ENCODE measurements at regions not wholly inside any gene's neighbourhood (a gene's known extent, or its start where the extent isn't known, plus 50 kb on each side); places are given as distances from the start of the nearest gene placed in this dataset.
A peak's percentile ranks its signal among the peaks of the same experiment; 100 is the strongest.

- DNase-seq (ENCODE audit: low read depth in 3 of 3, low spot score in 2 of 3) = no peak
These were observed 760.3 kb upstream of the ARRDC4 start for GRCh38 chr15:97200161-97200560.

- DNase-seq (ENCODE audit: low read depth in 3 of 3, low spot score in 2 of 3) = no peak
These were observed 750.2 kb upstream of the ARRDC4 start for GRCh38 chr15:97210277-97210676.

GRCh38 chr15:97215629-97216028 is 744.9 kb upstream of the ARRDC4 start:
- DNase-seq (ENCODE audit: low read depth in 3 of 3, low spot score in 2 of 3) = no peak

- DNase-seq (ENCODE audit: low read depth in 3 of 3, low spot score in 2 of 3) = no peak
These were observed 736.3 kb upstream of the ARRDC4 start for GRCh38 chr15:97224191-97224641.

GRCh38 chr15:97234851-97235610 is 725.5 kb upstream of the ARRDC4 start:
- DNase-seq (ENCODE audit: low read depth in 3 of 3, low spot score in 2 of 3) = peak; percentile 86 to 87 (median 86)

- DNase-seq (ENCODE audit: low read depth in 3 of 3, low spot score in 2 of 3) = no peak
These were observed 724.9 kb upstream of the ARRDC4 start for GRCh38 chr15:97235611-97235985.

GRCh38 chr15:97236140-97236539 is 724.4 kb upstream of the ARRDC4 start:
- DNase-seq (ENCODE audit: low read depth in 3 of 3, low spot score in 2 of 3) = no peak

GRCh38 chr15:97237160-97237559 is 723.3 kb upstream of the ARRDC4 start:
- DNase-seq (ENCODE audit: low read depth in 3 of 3, low spot score in 2 of 3) = no peak

GRCh38 chr15:97248376-97248775 is 712.1 kb upstream of the ARRDC4 start:
- no peak for DNase-seq (ENCODE audit: low read depth in 3 of 3, low spot score in 2 of 3)

GRCh38 chr15:97259943-97260342 is 700.6 kb upstream of the ARRDC4 start:
- DNase-seq (ENCODE audit: low read depth in 3 of 3, low spot score in 2 of 3) = no peak

GRCh38 chr15:97301166-97301565 is 659.3 kb upstream of the ARRDC4 start:
- no peak for DNase-seq (ENCODE audit: low read depth in 3 of 3, low spot score in 2 of 3)

GRCh38 chr15:97316362-97316761 is 644.1 kb upstream of the ARRDC4 start:
- no peak for DNase-seq (ENCODE audit: low read depth in 3 of 3, low spot score in 2 of 3)

- no peak for DNase-seq (ENCODE audit: low read depth in 3 of 3, low spot score in 2 of 3)
These were observed 643.3 kb upstream of the ARRDC4 start for GRCh38 chr15:97317163-97317562.

- DNase-seq (ENCODE audit: low read depth in 3 of 3, low spot score in 2 of 3) = peak; percentile 49 to 58 (median 52)
These were observed 641.2 kb upstream of the ARRDC4 start for GRCh38 chr15:97319291-97319690.

- no peak for DNase-seq (ENCODE audit: low read depth in 3 of 3, low spot score in 2 of 3)
These were observed 614.3 kb upstream of the ARRDC4 start for GRCh38 chr15:97346221-97346620.

- no peak for DNase-seq (ENCODE audit: low read depth in 3 of 3, low spot score in 2 of 3)
These were observed 609.7 kb upstream of the ARRDC4 start for GRCh38 chr15:97350813-97351212.

GRCh38 chr15:97383516-97383915 is 577.0 kb upstream of the ARRDC4 start:
- peak in 1 of 3 donors; percentile 13 for DNase-seq (ENCODE audit: low read depth in 3 of 3, low spot score in 2 of 3)

GRCh38 chr15:97386940-97387339 is 573.6 kb upstream of the ARRDC4 start:
- DNase-seq (ENCODE audit: low read depth in 3 of 3, low spot score in 2 of 3) = no peak

GRCh38 chr15:97401195-97401594 is 559.3 kb upstream of the ARRDC4 start:
- DNase-seq (ENCODE audit: low read depth in 3 of 3, low spot score in 2 of 3) = no peak

GRCh38 chr15:97401970-97402369 is 558.5 kb upstream of the ARRDC4 start:
- no peak for DNase-seq (ENCODE audit: low read depth in 3 of 3, low spot score in 2 of 3)

GRCh38 chr15:97406841-97407240 is 553.7 kb upstream of the ARRDC4 start:
- no peak for DNase-seq (ENCODE audit: low read depth in 3 of 3, low spot score in 2 of 3)

GRCh38 chr15:97410897-97411575 is 549.5 kb upstream of the ARRDC4 start:
- no peak for DNase-seq (ENCODE audit: low read depth in 3 of 3, low spot score in 2 of 3)
